GM23338 (cell line): ENCODE measurements at regions not wholly inside any gene's neighbourhood (a gene's known extent, or its start where the extent isn't known, plus 50 kb on each side); places are given as distances from the start of the nearest gene placed in this dataset.
"Not testable (repeated sequence)": the region's sequence is repeated elsewhere in the genome, so short reads cannot be mapped to it uniquely, and the experiment has no call there.

Source experiments
- ATAC-seq: fragments of 200-7000 bp; cut with Tn5 transposase; 3 replicates; pipeline ENCODE4 v1.9.1; 2020
- DNase-seq: peaks from one replicate; pipeline ENCODE4 v3.0.0-alpha.2; 2015; ENCODE audit warnings: low spot score
- H2AFZ ChIP-seq: fragments of 200-600 bp; sonication (generic); 2 replicates; pipeline ENCODE4 v1.8.0; 2016; ENCODE audit warnings: antibody characterized with exemption, mild to moderate bottlenecking, moderate library complexity
- H3F3A ChIP-seq: fragments of 200-600 bp; sonication (generic); replicated peaks from 2 replicates; pipeline ENCODE4 v1.8.0; 2017; ENCODE audit warnings: antibody characterized with exemption, mixed run types, low read depth
- H3K27ac ChIP-seq: fragments of 200-600 bp; sonication (generic); 2 replicates; pipeline ENCODE4 v1.6.1; 2016; ENCODE audit warnings: low read depth
- H3K27me3 ChIP-seq: fragments of 200-600 bp; sonication (generic); 2 replicates; pipeline ENCODE4 v1.8.0; 2016; ENCODE audit warnings: mild to moderate bottlenecking, mixed run types, moderate library complexity; ENCODE audit not compliant: insufficient read depth
- H3K36me3 ChIP-seq: fragments of 200-600 bp; sonication (generic); 2 replicates; pipeline ENCODE4 v1.8.0; 2016; ENCODE audit warnings: mild to moderate bottlenecking; ENCODE audit not compliant: insufficient read depth
- H3K4me1 ChIP-seq: fragments of 200-600 bp; sonication (generic); 2 replicates; pipeline ENCODE4 v1.8.0; 2016; ENCODE audit warnings: mild to moderate bottlenecking, moderate library complexity; ENCODE audit not compliant: insufficient read depth
- H3K4me2 ChIP-seq: fragments of 200-600 bp; sonication (generic); 2 replicates; pipeline ENCODE4 v1.7.1; 2017; ENCODE audit warnings: mixed run types
- H3K4me3 ChIP-seq: fragments of 200-600 bp; sonication (generic); 2 replicates; pipeline ENCODE4 v1.6.1; 2016; ENCODE audit warnings: mixed run types
- H3K79me2 ChIP-seq: fragments of 200-600 bp; sonication (generic); replicated peaks from 2 replicates; pipeline ENCODE4 v1.8.0; 2017; ENCODE audit warnings: mild to moderate bottlenecking; ENCODE audit not compliant: insufficient read depth
- H3K9me2 ChIP-seq: fragments of 200-600 bp; sonication (generic); 2 replicates; pipeline ENCODE4 v1.8.0; 2017; ENCODE audit not compliant: insufficient read depth
- H4K20me1 ChIP-seq: fragments of 200-600 bp; sonication (generic); replicated peaks from 2 replicates; pipeline ENCODE4 v1.8.0; 2017; ENCODE audit warnings: mild to moderate bottlenecking; ENCODE audit not compliant: insufficient read depth
- H3K27ac Mint-ChIP-seq: 2 replicates; pipeline ENCODE4 v1.8.0; 2020; ENCODE audit warnings: inconsistent platforms, mild to moderate bottlenecking, moderate library complexity, mixed read lengths
- H3K27me3 Mint-ChIP-seq: 3 replicates; pipeline ENCODE4 v1.8.0; 2022; ENCODE audit warnings: low read depth, mild to moderate bottlenecking, moderate library complexity, mixed read lengths, inconsistent platforms; ENCODE audit not compliant: insufficient read depth, poor library complexity
- H3K36me3 Mint-ChIP-seq: 3 replicates; pipeline ENCODE4 v1.8.0; 2021; ENCODE audit warnings: low read depth, mild to moderate bottlenecking, inconsistent platforms, moderate library complexity, mixed read lengths
- H3K4me1 Mint-ChIP-seq: 3 replicates; pipeline ENCODE4 v1.8.0; 2020; ENCODE audit warnings: mild to moderate bottlenecking, inconsistent platforms, mixed read lengths
- H3K4me3 Mint-ChIP-seq: 3 replicates; pipeline ENCODE4 v1.8.0; 2021; ENCODE audit warnings: moderate library complexity, mild to moderate bottlenecking, inconsistent platforms, mixed read lengths
- H3K9me3 Mint-ChIP-seq: 3 replicates; pipeline ENCODE4 v1.8.0; 2020; ENCODE audit warnings: moderate library complexity, mild to moderate bottlenecking, inconsistent platforms, mixed read lengths
- CREB1 ChIP-seq: fragments of 250-450 bp; sonication (Bioruptor Pico); IDR thresholded peaks from 2 replicates; pipeline ENCODE4 v1.5.0; 2020; ENCODE audit warnings: low read depth, mild to moderate bottlenecking, moderate library complexity
- ETS1 ChIP-seq: IDR thresholded peaks from 2 replicates; pipeline ENCODE4 v1.6.1; 2016; ENCODE audit warnings: antibody characterized with exemption
- EZH2 ChIP-seq: fragments of 200-600 bp; sonication (generic); IDR thresholded peaks from one replicate; pipeline ENCODE4 v1.8.0; 2017; ENCODE audit warnings: antibody characterized with exemption, mild to moderate bottlenecking, low read depth; ENCODE audit not compliant: unreplicated experiment
- EZH2phosphoT487 ChIP-seq: fragments of 200-600 bp; sonication (generic); IDR thresholded peaks from one replicate; pipeline ENCODE4 v1.8.1; 2018; ENCODE audit warnings: antibody characterized with exemption; ENCODE audit not compliant: unreplicated experiment
- REST ChIP-seq: IDR thresholded peaks from one replicate; pipeline ENCODE4 v1.6.1; 2018; ENCODE audit warnings: antibody characterized with exemption; ENCODE audit not compliant: unreplicated experiment
- STAT1 ChIP-seq: IDR thresholded peaks from one replicate; pipeline ENCODE4 v1.6.1; 2016; ENCODE audit warnings: antibody characterized with exemption; ENCODE audit not compliant: unreplicated experiment
- ZNF114 ChIP-seq: fragments of 250-450 bp; sonication (Bioruptor Pico); IDR thresholded peaks from 2 replicates; pipeline ENCODE4 v1.5.0; 2020; ENCODE audit warnings: mild to moderate bottlenecking, moderate library complexity

GRCh38 chr11:7186676-7187075, 65.0 kb upstream of the SYT9 start:
- H3K27me3 ChIP-seq, result no peaks in the 10 kb centered on the region
- H4K20me1 ChIP-seq, result no peaks in the 10 kb centered on the region
- peaks cover 4% of the 10 kb centered on the region; the same call in 2 of the 3 replicates for H3K4me1 Mint-ChIP-seq
- no peaks in the 10 kb centered on the region for H3K36me3 Mint-ChIP-seq
- H2AFZ ChIP-seq, result no peak overlapping the region
- H3K27ac ChIP-seq, result no peak overlapping the region
- no peaks in the 10 kb centered on the region for H3F3A ChIP-seq
- no peak overlapping the region for H3K27ac Mint-ChIP-seq
- no peaks in the 10 kb centered on the region for H3K36me3 ChIP-seq
- no peaks in the 10 kb centered on the region for H3K79me2 ChIP-seq
- H3K9me3 Mint-ChIP-seq, result no peaks in the 10 kb centered on the region
- ATAC-seq (no peak), DNase-seq (no peak)
- H3K4me3 Mint-ChIP-seq, result no peak overlapping the region
- no peak overlapping the region for H3K4me2 ChIP-seq
- no peaks in the 10 kb centered on the region for H3K27me3 Mint-ChIP-seq
- H3K4me3 ChIP-seq, result no peak overlapping the region
- H3K9me2 ChIP-seq, result no peaks in the 10 kb centered on the region
- no peak for TF ChIP-seq CREB1 (CRISPR knock-in tag)
- H3K4me1 ChIP-seq, result no peaks in the 10 kb centered on the region

- H3K4me3 ChIP-seq, H4K20me1 ChIP-seq, H3K79me2 ChIP-seq, H3K27me3 ChIP-seq, H3K36me3 Mint-ChIP-seq, H3K4me3 Mint-ChIP-seq, H3K4me2 ChIP-seq, H3K27ac Mint-ChIP-seq, H2AFZ ChIP-seq, H3K9me3 Mint-ChIP-seq, H3K27ac ChIP-seq, H3F3A ChIP-seq, H3K4me1 ChIP-seq, H3K9me2 ChIP-seq, DNase-seq, H3K4me1 Mint-ChIP-seq, H3K27me3 Mint-ChIP-seq, H3K36me3 ChIP-seq, ATAC-seq: not testable (repeated sequence)
Observed at GRCh38 chr11:7192785-7193184, 58.9 kb upstream of the SYT9 start.

GRCh38 chr11:7196396-7197146, 55.1 kb upstream of the SYT9 start:
- no peaks in the 10 kb centered on the region for H3K4me1 Mint-ChIP-seq
- TF ChIP-seq STAT1, result no peak
- no peak for TF ChIP-seq EZH2
- TF ChIP-seq ZNF114 (CRISPR knock-in tag), result no peak
- TF ChIP-seq EZH2phosphoT487, result no peak
- no peak for TF ChIP-seq ETS1
- no peak for TF ChIP-seq REST

More at GRCh38 chr11:7196396-7197146, 55.1 kb upstream of the SYT9 start:
- DNase-seq (no peak), ATAC-seq (no peak)
- H4K20me1 ChIP-seq, result no peaks in the 10 kb centered on the region
- Mint-ChIP-seq H3K9me3 (no peaks in the 10 kb centered on the region), H3K27me3 (no peaks in the 10 kb centered on the region), H3K27ac (no peak overlapping the region), H3K36me3 (no peaks in the 10 kb centered on the region), H3K4me3 (no peak overlapping the region)
- H3K4me2 ChIP-seq, result no peak overlapping the region
- H3K27ac ChIP-seq, result no peak overlapping the region
- H3K79me2 ChIP-seq, result no peaks in the 10 kb centered on the region
- no peaks in the 10 kb centered on the region for H3F3A ChIP-seq
- no peaks in the 10 kb centered on the region for H3K4me1 ChIP-seq
- H3K36me3 ChIP-seq, result no peaks in the 10 kb centered on the region
- H2AFZ ChIP-seq, result no peak overlapping the region
- H3K27me3 ChIP-seq, result no peaks in the 10 kb centered on the region
- no peak overlapping the region for H3K4me3 ChIP-seq
- H3K9me2 ChIP-seq, result no peaks in the 10 kb centered on the region
